GM21737 (cell line): ENCODE measurements at regions not wholly inside any gene's neighbourhood (a gene's known extent, or its start where the extent isn't known, plus 50 kb on each side); places are given as distances from the start of the nearest gene placed in this dataset.
"Not testable (repeated sequence)": the region's sequence is repeated elsewhere in the genome, so short reads cannot be mapped to it uniquely, and the experiment has no call there.

Source experiments
- ATAC-seq: cut with Tn5 transposase; IDR thresholded peaks from one replicate; pipeline ENCODE4 v1.9.1; 2021; ENCODE audit warnings: mild to moderate bottlenecking, moderate library complexity; ENCODE audit not compliant: unreplicated experiment

- ATAC-seq, result no peak
Measured at GRCh38 chr4:160375772-160376452, 1273.0 kb downstream of the RAPGEF2 start.

DNA sequence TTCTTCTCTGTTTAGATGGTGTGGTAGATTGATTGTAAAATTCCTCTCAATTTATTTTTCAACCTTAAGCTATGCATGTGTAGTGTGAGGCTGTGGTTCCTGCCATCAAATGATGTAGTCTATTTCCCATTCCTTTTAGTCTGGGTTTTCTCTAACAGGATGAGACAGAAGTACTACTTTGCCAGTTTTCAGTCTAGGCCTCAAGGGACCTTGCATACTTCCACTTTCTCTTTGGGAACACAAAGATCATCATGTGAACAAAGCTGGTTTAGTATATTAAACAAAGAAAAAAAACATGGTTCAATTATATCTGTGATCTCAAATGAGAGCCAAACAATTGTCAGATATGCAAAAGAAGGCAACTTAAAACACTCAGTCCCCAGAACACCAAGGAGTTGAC, 1284.0 kb downstream of the RAPGEF2 start:
- no peak for ATAC-seq

DNA sequence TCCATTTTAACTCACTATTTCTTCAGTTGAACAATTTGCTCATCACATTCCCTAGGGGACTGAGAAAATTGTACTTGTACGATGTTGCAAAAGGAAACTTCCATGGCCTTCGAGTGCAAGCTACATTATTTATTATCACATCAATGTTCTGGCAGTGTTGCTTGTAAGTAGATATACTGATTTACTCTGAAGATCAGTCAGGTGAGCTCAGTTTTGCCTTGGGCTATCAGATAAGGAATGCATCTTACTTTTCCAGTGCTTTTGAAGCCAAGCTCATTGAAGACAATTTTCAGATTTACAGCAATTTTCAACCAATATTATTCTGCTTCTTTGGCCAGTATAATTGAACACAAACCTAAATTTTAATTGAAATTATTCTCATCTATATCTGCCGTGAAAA, 1296.9 kb downstream of the RAPGEF2 start:
- no peak for ATAC-seq

DNA sequence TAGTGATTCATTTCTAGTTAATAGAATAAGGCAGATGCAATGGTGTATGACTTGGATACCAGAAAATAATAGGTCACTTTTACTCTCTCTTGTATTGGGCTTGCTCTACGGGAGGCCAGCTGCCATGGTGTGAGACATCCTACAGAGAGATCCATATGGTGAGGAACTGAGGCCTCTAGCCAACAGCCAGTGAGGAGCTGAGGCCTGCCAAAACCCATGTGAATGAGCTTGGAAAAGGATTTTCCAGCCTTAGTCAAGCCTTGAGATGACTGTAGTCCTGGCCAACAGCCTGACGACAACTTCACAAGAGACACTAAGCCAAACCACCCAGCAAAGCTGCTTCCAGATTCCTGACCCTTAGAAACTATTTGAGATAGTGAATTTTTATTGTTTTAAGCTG, 1300.2 kb downstream of the RAPGEF2 start:
- no peak for ATAC-seq

- ATAC-seq, result no peak
Measured at GRCh38 chr4:160406263-160406825, 1303.5 kb downstream of the RAPGEF2 start.

GRCh38 chr4:160414496-160414895, 1311.6 kb downstream of the RAPGEF2 start:
- no peak for ATAC-seq

DNA sequence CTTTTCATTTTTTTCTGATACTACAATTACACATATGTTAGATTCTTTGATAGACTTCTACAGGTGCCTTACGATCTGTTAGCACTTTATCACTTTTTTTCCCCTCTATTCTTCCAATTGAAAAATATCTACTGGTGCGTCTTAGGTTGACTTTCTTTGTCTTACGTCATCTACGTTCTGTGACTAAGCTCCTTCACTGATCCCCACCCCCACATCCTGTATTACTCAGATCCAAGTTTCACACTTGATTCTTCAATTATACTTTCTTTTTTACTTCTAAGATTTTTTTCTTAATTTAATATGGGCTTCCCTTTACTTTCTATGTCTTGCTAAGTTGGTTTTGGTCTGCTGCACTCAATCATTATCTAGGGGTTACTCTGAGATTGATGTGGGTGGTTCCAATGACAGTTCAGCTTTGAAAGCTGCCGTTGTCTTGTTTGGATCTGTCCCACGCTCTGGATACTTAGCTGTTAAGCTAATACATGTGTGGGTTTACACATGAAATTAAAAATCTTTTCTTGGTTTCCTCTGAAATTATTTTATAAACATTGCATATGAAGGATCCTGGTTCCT, 1321.1 kb downstream of the RAPGEF2 start:
- no peak for ATAC-seq

- no peak for ATAC-seq
Measured at GRCh38 chr4:160426233-160426632, 1323.4 kb downstream of the RAPGEF2 start.

DNA sequence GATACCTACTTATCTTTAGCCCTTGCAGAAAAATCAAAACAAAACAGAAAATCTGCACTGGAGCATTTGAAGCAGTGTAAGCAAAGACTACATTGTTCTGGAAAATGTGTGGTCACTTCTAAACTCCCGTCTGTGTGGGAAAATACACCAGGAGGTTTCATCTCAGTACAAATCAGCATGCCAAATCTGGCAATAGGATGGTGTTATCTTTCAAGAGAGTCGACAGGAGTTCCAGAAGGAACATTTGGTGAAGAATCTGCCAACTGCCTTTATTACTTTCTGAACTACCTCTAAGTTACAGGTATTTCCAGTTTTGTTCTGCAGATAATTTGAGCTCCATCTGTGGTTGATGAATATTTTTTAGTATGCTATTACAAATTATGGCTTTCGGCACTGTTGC, 1348.0 kb downstream of the RAPGEF2 start:
- no peak for ATAC-seq

DNA sequence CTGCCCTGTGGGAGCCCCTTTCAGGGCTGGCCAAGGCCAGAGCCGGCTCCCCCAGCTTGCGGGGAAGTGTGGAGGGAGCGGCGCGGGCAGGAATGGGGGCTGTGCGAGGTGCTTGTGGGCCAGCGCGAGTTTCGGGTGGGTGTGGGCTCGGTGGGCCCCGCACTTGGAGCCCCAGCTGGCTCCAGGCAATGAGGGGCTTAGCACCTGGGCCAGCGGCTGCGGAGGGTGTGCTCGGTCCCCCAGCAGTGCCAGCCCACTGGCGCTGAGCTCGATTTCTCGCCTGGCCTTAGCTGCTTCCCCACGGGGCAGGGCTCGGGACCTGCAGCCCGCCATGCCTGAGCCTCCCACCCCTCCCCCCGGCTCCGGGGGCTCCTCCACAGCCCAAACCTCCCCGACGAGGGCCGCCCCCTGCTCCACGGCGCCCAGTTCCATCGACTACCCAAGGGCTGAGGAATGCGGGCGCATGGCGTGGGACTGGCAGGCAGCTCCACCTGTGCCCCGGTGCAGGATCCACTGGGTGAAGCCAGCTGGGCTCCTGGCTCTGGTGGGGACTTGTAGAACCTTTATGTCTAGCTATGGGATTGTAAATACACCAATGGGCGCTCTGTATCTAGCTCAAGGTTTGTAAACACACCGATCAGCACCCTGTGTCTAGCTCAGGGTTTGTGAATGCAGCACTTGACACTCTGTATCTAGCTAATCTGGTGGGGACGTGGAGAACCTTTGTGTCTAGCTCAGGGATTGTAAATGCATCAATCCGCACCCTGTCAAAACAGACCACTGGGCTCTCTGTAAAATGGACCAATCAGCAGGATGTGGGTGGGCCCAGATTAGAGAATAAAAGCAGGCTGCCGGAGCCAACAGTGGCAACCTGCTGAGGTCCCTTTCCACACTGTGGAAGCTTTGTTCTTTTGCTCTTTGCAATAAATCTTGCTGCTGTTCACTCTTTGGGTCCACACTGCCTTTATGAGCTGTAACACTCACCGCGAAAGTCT, 1379.1 kb downstream of the RAPGEF2 start:
- not testable (repeated sequence) for ATAC-seq

DNA sequence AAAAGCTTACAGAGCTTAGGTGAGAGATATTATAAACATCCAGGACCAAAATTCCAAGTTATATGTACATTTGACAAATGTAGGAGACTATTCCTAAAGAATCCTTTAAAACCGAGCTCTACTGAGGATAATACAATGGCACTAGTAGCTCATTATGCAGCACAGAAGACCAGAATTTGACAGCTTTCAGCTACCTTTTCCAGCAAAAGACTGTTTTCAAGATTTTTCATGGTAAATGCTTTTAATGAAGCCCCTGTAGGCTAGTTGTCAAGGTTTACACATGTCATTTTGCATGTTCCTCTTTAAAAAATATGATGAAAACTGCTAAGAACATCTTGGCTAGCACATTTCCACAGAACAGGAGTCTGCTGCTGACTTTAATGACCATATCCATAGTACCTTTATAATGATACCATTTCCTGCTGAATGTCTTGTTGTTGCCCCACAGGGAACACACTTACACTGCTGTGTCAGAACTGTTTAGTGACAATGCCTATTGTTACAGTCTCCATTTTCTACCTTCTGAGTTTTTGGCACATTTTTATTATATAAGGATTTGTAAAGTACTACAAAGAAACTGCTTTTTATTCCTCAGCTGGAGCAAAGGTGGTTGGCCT, 1382.3 kb downstream of the RAPGEF2 start:
- no peak for ATAC-seq

DNA sequence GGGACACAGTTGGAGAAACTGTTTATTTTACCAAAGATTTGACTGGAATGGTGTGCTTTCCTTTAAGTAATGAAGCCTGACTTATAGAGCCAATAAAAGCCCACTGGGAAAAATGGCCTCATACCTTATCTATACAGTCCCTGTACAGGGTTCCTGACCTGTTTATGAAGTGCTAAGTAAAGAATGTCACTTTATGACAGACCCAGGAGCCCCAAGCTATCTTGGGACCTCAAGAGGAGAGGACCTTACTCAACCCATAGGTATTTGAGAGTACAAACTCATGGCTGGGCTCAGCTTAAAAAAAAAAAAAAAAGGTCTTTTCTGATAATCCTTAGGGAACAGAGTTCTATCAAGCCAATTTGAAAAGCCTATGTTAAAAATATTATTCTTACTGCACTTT, 1389.3 kb downstream of the RAPGEF2 start:
- no peak for ATAC-seq

GRCh38 chr4:160493206-160493605, 1390.3 kb downstream of the RAPGEF2 start:
- ATAC-seq, result no peak

DNA sequence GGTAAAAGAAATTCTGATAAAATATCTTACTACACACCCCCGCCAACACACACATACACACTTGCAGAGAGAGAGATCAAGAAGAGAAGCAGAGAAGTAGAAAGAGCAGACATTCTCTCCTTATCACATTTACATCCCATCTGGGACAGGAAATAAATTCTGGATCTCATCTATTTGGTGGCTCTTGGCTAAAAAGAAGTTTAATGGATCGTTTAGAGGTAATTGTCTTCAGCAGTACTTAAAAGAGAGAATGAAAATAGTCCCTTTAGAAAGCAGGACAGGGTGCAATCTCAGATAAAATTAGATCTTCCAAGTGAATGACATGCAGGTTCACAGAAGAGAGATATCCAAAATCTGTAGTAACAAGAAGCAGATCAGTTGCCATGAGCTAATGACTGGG, 1392.5 kb downstream of the RAPGEF2 start:
- ATAC-seq, result no peak

GRCh38 chr4:160498211-160498610, 1395.3 kb downstream of the RAPGEF2 start:
- no peak for ATAC-seq

DNA sequence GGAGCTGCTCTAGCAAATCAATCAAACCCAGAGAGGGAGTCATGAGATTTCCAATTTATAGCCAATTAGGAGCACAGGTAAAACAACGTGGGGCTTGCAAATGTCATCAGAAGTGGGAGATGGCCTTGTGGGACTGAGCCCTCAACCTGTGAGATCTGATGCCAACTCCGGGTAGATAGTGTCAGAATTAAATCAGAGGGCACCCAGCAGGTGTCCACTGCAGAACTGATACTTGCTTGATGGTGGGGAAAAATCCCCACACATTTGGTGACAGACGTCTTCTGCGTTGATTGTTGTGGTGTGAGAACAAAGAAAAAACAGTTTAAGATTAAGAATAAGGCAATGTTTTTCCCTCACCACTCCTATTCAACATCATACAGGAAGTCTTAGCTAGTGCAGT, 1402.8 kb downstream of the RAPGEF2 start:
- ATAC-seq, result no peak

DNA sequence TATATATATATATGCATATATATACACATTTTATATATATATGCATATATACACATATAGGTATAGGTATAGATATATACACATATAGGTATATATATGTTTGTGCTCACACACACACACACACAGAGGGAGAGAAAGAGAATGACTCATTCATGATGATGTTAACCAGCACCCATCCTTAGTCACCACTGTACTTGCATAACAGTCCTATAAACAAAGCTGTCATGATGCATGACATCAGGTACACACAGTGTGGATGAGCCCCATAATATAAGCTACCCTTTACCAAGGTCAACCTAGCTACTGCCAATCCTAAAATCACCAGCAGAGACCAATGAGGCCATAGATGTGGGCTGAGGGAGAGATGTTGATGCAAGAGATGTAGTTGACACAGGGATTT, 1408.0 kb downstream of the RAPGEF2 start:
- no peak for ATAC-seq

DNA sequence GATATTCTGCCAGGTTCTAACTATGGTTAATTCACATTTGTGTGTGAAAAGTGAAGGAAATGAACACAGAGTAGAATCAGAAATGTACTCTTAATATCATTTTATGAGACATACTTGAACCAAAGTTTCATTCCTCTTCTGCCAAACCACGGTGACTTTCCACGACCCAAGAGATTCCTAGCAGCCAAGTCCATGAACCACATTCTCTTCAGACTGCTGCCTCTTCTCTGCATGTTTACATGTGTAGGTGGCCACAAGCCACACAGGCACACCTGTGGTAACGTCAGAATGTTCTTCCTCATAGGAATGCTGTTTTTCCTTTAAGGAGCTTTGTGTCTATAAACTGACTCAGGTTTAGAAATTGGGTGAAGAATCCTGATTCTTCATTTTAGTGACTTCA, 1411.2 kb downstream of the RAPGEF2 start:
- no peak for ATAC-seq

- no peak for ATAC-seq
Measured at GRCh38 chr4:160523231-160523630, 1420.4 kb downstream of the RAPGEF2 start.

GRCh38 chr4:160537681-160538080, 1434.8 kb downstream of the RAPGEF2 start:
- ATAC-seq, result no peak

DNA sequence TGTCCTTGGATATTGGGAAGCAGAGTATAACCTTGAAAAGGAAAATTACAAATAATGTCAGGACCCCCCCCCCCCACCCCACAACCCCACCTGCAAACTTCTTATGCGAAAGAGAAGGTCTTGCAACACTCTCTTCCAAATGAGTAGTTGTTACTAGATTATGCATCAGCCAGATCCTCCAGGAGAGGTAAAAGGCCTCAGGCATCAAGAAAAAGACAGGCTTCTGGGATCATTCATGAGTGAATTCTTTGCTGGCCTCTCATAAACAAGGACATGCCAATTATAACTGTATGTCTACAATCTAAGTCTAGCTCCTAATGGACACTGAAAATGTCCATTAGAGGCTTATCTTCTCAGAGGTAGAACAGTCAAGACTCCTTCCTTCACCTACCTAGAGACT, 1443.3 kb downstream of the RAPGEF2 start:
- ATAC-seq, result no peak
